ENCODE measurements at regions not wholly inside any gene's neighbourhood (a gene's known extent, or its start where the extent isn't known, plus 50 kb on each side); places are given as distances from the start of the nearest gene placed in this dataset.

- no peak for DNase-seq
Observed at GRCh38 chr4:23504083-23504482, 385.8 kb downstream of the PPARGC1A start.

- no peak for DNase-seq
Observed at GRCh38 chr4:23500894-23501449, 388.9 kb downstream of the PPARGC1A start.

- DNase-seq: no peak
Observed at GRCh38 chr4:23485801-23486200, 404.0 kb downstream of the PPARGC1A start.

- no peak for DNase-seq
Observed at GRCh38 chr4:23484689-23485088, 405.2 kb downstream of the PPARGC1A start.

GRCh38 chr4:23483320-23483960, 406.4 kb downstream of the PPARGC1A start:
- DNase-seq: no peak

GRCh38 chr4:23481566-23481965, 408.3 kb downstream of the PPARGC1A start:
- DNase-seq: no peak

GRCh38 chr4:23477905-23478304, 411.9 kb downstream of the PPARGC1A start:
- DNase-seq: no peak

- DNase-seq: no peak
Observed at GRCh38 chr4:23476515-23477090, 413.2 kb downstream of the PPARGC1A start.

GRCh38 chr4:23463071-23463470, 426.8 kb downstream of the PPARGC1A start:
- no peak for DNase-seq

GRCh38 chr4:23458054-23458453, 431.8 kb downstream of the PPARGC1A start:
- no peak for DNase-seq

- DNase-seq: no peak
Observed at GRCh38 chr4:23456864-23457263, 433.0 kb downstream of the PPARGC1A start.

GRCh38 chr4:23455456-23456158, 434.2 kb downstream of the PPARGC1A start:
- no peak for DNase-seq

- no peak for DNase-seq
Observed at GRCh38 chr4:23441530-23442069, 448.2 kb downstream of the PPARGC1A start.

GRCh38 chr4:23438764-23439163, 451.1 kb downstream of the PPARGC1A start:
- no peak for DNase-seq

- DNase-seq: no peak
Observed at GRCh38 chr4:23429497-23429896, 460.4 kb downstream of the PPARGC1A start.

GRCh38 chr4:23425570-23425969, 464.3 kb downstream of the PPARGC1A start:
- no peak for DNase-seq

- no peak for DNase-seq
Observed at GRCh38 chr4:23423540-23423939, 466.3 kb downstream of the PPARGC1A start.

GRCh38 chr4:23422878-23423277, 467.0 kb downstream of the PPARGC1A start:
- no peak for DNase-seq

GRCh38 chr4:23413631-23414030, 476.2 kb downstream of the PPARGC1A start:
- DNase-seq: no peak

- DNase-seq: no peak
Observed at GRCh38 chr4:23412701-23413100, 477.1 kb downstream of the PPARGC1A start.

GRCh38 chr4:23408913-23409312, 480.9 kb downstream of the PPARGC1A start:
- DNase-seq: peak; percentile 22 to 24

- DNase-seq: no peak
Observed at GRCh38 chr4:23401572-23401971, 488.3 kb downstream of the PPARGC1A start.

GRCh38 chr4:23392860-23393458, 496.9 kb downstream of the PPARGC1A start:
- DNase-seq: no peak
